NCI-H526 (cell line): ENCODE measurements at regions not wholly inside any gene's neighbourhood (a gene's known extent, or its start where the extent isn't known, plus 50 kb on each side); places are given as distances from the start of the nearest gene placed in this dataset.
A peak's percentile ranks its signal among the peaks of the same experiment; 100 is the strongest.
"Not testable (repeated sequence)": the region's sequence is repeated elsewhere in the genome, so short reads cannot be mapped to it uniquely, and the experiment has no call there.

ENCODE experiments used
- DNase-seq, 2 experiments: peaks; one replicate each; lab custom pipeline; 2025; lab: John Stamatoyannopoulos, UW

GRCh38 chr21:43289442-43289841 lies 120.6 kb downstream of the CRYAA start:
- no peak for DNase-seq

DNA sequence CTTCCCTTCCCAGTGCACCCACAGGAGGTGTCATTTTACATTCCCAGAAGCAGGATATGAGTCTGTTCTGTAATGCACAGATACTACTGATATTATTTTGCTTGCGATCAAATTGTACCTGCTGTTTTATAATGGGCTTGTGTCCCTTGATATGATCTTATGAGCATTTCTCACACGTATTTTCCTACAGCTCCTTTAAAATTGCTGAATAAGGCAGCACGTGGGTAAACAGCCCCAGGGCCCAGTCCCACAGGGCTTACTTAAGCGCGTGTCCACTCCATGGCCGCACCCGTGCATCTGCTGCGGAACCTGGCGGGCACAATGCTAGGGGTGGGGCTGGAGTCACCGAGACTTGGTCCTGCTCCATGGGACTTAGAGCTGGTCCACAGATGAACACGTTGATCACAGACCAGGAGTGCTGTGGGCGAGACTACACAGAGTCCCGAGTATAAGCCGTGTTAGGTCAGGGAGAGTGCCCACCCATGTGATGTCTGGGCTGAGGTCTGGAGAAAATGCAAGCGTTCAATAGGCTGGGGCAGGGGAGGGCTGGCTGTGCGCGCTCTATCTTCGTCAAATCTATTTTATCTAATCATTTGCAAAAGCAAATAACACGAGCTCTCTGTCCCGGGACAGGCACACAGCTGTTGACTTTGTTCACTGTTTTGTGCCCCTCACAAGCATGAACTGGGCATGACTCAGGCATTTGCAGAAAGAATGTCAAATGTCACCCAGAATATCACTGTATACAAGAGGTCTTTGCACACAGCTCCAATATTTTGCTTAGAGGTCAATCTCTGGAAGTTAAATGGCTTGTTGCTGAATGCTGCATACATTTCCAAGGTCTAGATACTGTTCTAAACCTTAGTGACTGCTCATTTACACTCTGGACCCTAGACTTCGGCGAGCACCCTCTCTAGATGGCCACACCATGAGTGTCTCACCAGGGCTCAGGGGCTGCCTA lies 119.3 kb downstream of the CRYAA start:
- peak; percentile 86 to 92 for DNase-seq

DNA sequence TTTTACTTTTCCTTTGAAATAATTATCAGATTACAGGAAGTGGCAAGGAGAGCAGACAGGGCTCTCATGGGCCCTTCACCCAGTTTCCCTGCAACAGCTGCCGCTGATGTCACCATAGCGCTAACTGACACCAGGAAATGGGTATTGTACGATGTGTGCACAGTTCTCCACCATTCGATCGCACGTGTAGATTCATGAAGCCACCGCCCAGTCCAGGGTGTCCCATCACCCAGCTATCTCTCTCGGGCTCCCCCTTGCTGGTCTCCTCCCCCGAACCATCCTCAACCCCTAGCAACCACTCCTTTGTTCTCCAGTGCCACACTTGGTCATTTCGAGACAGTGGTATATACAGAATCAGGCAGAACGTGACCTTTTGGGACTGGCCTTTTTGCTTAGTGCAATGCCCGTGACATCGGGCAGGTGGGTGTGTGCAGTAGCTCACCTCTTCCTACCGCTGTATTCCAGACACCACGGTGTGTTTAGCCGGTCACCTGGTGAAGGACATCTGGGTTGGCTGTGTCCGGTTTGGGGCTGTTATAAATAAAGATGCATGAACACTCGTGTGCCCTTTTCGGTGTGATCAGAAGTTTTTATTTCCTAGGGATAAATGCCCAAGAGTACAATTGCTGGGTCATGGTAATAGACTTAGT lies 118.4 kb downstream of the CRYAA start:
- DNase-seq, result peak; percentile 75 to 84

GRCh38 chr21:43286196-43286595 lies 117.4 kb downstream of the CRYAA start:
- no peak for DNase-seq

DNA sequence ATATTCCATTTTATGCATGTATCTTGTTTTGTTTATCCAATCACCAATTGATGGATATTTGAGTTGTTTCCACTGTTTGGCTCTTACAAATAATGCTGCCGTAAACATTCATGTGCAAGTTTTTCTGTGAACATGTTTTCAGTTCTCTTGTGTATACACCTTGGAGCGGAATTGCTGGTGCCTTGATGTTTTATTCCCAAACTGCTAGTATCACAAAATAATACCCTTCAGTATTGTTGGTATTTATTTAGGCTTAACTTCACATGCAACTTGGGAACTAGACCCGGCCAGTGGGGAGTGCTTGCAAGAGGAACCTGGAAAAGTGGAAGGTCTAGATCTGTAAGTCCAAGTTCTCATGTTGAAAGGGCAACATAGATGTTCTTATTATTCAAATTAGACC lies 115.9 kb downstream of the CRYAA start:
- DNase-seq, result no peak

DNA sequence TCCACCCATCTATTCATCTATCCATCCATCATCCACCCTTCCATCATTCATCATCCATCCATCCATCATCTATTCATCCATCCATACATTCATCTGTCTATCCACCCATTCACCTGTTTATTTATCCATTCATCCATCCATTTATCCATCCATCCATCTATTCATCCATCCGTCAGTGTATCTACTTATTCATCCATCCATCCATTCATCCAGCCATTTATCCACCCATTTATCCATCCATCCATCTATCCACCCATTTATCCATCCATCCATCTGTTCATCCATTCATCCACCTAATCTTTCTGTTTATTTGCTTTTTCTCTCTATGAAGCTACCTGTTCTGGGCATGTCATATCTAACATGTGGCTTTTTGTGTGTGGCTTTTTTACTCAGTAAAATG lies 115.4 kb downstream of the CRYAA start:
- DNase-seq, result no peak

DNA sequence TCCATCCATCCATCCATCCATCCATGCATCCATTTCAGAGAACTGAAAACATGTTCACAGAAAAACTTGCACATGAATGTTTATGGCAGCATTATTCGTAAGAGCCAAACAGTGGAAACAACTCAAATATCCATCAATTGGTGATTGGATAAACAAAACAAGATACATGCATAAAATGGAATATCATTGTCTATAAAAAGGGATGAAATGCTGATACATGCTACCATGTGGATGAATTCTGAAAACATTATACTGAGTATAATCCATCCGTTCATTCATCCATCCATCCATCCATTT lies 115.1 kb downstream of the CRYAA start:
- DNase-seq, result not testable (repeated sequence)

GRCh38 chr21:43283136-43283924 lies 114.5 kb downstream of the CRYAA start:
- DNase-seq, result no peak

DNA sequence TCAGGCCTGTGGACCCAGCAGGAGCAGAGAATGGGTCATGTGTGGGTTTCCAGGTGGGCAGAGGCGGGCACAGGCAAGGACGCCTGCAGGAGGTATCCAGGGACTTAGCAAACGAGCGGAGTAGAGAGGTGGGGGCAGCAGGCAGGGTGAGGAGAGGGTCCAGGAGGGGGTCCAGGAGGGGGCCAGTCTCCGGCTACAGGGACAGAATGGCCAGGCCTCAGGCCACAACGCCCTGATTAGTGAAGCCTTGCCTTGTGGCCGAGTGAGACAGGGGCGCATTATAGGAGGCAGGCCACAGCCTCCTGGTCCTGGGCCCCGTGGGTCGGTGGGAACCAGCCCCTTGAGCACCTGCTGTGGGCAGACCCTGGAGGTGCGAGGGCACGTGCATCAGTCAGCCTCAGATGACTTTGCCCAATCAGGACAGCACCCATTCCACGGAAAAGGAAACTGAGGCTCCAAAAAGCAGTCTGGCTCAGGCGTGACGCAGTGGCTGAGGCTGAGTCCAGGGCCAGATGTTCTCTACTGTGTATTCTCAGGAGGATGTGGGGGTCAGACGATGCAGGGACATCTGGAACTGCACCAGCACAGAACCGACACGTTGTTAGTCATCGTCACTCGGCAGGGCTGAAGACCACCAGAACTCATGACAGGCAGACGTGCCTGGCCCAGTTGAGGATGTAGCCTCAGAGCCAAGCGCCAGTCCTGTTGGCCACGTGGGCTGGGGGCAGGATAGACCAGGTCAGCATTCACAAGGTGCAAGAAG lies 113.7 kb downstream of the CRYAA start:
- DNase-seq, result no peak

- no peak for DNase-seq
These were observed 113.0 kb downstream of the CRYAA start for GRCh38 chr21:43281661-43282357.

GRCh38 chr21:43280949-43281633 lies 112.3 kb downstream of the CRYAA start:
- DNase-seq, result no peak

- DNase-seq, result no peak
These were observed 110.7 kb downstream of the CRYAA start for GRCh38 chr21:43279578-43279894.

GRCh38 chr21:43278766-43279577 lies 110.2 kb downstream of the CRYAA start:
- no peak for DNase-seq

- DNase-seq, result no peak
These were observed 109.6 kb downstream of the CRYAA start for GRCh38 chr21:43278359-43278758.

DNA sequence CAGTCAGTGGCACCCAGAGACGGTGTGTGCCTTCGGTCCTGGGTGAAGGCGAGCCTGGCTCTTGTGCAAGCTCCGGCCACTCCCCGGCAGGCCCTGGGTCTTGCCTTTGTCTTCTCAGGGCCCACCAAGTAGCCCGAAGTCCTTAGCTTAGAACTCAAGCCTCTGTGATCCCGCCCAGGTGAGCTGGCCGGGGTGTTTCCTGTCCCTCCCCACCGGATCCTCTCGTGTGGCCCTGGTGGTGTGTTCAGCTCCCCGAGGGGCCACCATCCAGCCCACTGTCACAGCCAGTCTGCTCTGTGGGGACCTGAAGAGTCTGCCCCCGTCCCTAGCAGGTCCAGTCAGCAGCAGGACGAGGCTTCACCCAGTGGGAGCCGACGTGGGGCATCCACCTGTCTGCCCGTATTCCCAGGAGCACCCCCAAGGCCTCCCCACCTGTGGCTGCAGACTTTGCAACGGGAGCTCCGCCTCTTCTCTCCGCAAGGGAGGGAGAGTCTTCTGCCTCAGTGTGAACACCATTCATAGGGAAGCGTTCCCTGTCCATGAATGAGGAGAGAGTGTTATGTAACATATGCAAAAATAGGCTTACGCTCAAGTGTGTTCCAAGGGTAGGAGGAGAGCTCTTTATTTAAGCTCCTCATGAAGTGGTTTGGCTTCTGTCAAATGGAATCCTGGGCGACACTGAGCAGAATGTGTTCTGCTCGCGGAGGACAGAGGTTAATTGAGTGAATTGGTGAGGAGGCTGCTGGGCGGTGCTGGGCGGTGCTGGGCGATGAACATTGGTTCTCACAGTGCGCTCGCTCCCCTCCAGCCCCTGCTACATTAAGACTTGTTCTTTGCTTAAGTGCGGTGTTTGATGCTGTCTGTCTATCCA lies 108.9 kb downstream of the CRYAA start:
- no peak for DNase-seq

DNA sequence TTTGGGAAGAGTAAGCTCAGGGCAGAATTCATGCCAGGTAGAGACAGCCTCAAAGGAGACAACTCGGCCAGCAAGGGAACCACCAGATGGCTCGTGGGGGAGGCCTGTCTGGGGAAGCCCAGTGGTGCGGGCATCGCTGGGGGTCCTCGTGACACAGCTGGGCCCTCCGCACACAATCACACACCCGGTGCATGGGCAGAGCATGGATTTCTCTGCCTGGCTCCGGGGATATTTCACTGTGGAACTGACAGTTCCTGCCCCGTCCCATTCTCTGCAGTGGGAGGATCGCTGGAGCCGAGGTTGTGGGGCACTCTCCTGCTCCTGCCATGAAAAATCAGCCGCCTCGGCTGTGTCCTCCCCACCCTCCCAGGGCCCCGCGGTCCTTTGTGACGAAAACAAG lies 108.0 kb downstream of the CRYAA start:
- no peak for DNase-seq

GRCh38 chr21:43275421-43276211 lies 106.8 kb downstream of the CRYAA start:
- no peak for DNase-seq

GRCh38 chr21:43274946-43275310 lies 106.1 kb downstream of the CRYAA start:
- DNase-seq, result no peak
